Activated gamma-delta T cell treated with anti-CD3 and anti-CD28 coated beads, Interleukin-2, amount 50 U/mL, for 16 hours (primary cell): ENCODE measurements at regions not wholly inside any gene's neighbourhood (a gene's known extent, or its start where the extent isn't known, plus 50 kb on each side); places are given as distances from the start of the nearest gene placed in this dataset.
"Not testable (repeated sequence)": the region's sequence is repeated elsewhere in the genome, so short reads cannot be mapped to it uniquely, and the experiment has no call there.

Source experiments
- DNase-seq: peaks from one replicate; pipeline ENCODE4 v3.0.0-alpha.2; 2020; ENCODE audit warnings: low read depth

DNA sequence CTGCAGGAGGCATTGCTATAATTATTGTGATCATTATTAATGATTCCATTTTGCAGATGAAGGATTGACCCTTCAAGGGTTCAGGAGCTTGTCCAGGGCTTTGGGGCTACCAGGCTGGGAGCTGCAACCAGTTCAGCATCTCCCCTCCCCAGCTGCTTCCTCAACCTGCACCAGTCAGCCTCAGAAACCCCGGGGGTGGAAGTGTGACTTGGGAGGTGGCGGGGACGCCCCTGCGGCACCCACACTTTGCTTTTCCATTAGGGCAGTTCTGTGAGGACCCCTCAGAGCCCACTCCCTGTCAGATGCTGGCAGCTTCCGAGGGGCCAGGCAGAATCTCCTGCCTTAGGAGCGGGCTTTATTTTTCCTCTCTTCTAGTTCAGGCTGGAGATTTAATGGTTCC is 85.6 kb downstream of the OLFM1 start:
- no peak for DNase-seq

DNA sequence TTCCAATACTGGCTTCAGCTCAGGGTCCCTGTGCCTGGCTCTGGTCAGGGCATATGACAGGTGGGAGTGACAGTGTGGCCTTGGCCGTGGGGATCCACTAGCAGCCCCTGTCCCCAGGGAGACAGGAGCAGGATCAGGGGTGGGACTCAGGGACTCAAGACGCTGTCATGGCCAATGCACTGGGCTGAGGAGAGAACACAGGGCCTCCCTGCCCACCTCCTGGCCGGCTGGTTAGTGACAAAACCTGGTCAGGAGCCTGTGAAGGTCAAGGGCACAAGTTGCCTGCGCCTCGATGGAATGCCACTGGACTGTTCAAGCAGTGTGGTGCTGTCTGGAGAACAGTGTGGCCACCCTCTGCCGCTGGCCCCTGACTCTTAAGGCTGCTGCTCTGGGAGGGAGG is 86.8 kb downstream of the OLFM1 start:
- no peak for DNase-seq

DNA sequence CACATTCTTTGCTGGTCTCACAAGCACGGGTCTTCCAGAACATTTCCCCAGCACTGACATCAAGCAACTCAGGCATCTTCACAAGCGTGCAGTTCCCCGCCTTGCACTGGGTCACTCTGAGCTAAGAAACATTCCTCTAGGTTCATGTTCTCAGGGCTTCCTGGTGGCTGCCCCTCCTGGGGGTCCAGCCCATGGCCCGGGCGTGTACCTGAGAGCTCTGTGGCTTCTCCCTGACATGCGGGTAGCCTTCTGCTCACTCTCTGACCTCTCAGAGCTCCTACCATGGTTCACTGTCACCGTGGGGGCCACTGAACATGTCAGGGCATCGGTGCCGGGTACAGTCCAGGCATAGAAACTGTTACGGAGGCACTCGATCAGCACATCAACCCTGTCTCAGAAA is 87.5 kb downstream of the OLFM1 start:
- no peak for DNase-seq

DNA sequence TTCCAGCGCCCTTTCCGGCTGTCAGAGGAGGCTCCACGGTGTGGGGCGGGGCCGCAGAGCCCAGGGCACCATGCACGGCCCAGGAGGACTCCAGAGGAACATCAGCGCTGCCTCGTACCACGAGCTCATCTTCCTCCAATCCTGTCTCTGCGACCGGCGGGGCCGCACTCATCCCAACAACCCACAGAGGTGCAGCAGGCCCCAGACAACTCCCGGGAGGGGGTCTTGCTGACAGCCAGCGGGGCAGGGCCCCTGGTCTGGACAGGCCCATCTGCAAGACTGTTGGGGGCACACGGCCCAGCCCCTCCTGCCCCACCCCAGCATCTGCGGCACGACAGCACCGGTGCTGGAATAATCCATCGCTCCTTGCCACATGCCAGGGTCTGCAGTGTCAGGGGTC is 88.8 kb downstream of the OLFM1 start:
- no peak for DNase-seq

DNA sequence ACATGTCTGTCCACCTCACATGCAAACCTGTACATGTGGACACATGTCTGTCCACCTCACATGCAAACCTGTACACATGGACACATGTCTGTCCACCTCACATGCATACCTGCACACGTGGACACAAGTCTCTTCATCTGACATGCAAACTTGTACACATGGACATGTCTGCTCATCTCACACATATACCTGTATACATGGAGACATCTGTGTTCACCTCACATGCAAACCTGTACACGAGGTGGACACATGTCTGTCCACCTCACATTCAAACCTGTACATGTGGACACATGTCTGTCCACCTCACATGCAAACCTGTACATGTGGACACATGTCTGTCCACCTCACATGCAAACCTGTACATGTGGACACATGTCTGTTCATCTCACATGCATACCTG is 90.1 kb downstream of the OLFM1 start:
- not testable (repeated sequence) for DNase-seq

DNA sequence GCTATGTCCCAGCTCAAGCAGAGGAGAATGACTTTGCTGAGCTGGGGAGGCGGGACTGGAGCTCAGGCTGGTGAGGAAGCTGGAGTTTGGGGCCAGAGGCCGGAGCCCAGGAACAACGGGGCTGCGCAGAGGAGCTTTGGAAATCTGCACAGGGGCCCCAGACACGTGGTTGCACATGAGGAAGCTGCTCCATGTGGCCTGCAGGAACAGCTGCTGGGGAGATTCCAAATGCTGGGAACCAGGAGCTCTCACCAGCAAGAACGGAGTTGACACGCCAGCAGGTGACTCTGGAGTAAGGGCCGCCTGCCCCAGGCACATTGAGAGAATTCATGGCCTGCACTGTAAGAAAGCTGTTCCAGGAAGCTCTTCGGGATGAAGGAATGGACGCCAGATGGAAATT is 91.0 kb downstream of the OLFM1 start:
- DNase-seq: no peak

DNA sequence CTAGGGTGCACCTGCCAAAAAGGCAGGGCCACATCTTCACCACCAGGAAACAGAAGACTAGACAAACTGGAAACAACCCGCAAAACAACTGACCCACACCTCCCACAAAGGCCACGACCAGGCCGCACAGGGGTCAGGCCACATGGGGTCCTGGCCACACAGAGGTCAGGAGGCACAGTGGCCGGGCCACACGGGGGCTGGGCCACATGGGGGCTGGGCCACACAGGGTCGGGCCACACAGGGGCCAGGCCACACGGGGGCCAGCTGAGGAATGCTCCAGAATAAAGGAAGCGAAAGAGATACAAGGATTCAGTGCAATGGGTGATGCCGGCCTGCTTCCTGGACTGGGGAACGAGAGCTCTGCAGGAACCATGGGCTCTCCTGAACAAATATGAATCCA is 91.6 kb downstream of the OLFM1 start:
- DNase-seq: no peak

DNA sequence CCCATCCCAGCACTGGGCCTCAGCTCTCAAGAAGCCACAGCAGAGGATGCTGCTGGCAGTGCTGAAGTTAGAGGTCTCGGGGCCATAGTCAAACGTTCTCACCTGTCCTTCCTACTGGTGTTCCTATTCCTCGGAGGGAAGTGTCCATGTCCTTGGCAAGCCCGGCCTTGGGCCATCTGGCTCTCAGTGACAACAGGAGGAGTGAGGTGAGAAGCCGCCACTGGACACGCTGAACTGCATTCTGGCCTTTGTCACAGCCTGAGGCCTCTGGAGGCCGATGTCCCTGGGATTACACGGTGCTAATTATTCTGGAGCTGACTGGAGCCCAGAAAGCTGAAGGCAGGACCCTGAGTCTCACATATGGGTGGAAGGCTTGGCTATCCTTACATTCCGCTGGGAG is 92.5 kb downstream of the OLFM1 start:
- no peak for DNase-seq

DNA sequence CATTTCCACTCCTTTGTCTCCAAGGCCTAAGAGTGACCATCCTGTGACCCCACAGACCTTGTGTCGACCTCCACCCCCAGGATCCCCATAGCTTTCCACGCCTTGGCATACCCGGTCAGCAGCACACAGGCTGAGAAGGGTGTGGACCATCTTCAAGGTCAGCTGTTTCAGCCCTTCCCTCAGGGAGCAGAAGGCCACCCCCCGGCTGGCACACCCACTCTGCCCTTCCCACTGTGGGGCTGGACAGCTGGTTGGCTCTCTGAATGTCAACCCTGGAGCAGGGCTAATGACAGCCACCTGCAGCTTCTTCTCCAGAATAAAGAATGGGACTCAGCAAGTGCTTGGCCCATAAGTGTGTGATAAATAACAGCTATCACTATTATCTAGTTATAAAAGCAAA is 93.1 kb downstream of the OLFM1 start:
- DNase-seq: no peak

DNA sequence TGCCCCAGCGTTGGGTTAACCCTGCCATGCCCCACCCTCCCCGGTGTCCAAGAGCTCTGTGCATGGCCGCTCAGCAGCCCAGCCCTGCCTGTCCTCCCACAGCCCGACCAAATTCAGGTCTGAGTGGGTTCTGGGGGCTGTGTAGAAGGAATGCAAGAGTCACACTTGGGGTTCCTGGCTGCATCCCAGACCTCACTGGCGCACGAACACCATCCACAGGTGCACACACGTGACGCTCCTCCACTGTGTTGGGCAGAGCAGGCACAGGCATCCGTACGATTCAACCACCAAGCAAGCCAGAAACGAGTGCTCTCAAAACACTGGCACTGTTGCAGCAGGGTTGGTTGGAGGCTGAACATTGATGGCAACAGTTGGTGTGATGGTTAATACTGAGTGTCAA is 93.9 kb downstream of the OLFM1 start:
- DNase-seq: no peak

DNA sequence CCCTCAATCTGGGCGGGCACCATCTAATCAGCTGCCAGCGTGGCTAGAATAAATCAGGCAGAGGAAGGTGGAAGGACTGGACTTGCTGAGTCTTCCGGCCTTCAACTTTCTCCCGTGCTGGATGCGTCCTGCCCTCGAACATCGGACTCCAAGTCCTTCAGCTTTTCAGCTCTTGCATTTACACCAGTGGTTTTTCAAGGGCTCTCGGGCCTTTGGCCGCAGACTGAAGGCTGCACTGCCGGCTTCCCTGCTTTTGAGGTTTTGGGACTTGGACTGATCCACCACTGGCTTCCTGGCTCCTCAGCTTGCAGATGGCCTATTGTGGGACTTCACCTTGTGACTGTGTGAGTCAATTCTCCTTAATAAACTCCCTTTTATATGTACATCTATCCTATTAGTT is 94.4 kb downstream of the OLFM1 start:
- DNase-seq: not testable (repeated sequence)

DNA sequence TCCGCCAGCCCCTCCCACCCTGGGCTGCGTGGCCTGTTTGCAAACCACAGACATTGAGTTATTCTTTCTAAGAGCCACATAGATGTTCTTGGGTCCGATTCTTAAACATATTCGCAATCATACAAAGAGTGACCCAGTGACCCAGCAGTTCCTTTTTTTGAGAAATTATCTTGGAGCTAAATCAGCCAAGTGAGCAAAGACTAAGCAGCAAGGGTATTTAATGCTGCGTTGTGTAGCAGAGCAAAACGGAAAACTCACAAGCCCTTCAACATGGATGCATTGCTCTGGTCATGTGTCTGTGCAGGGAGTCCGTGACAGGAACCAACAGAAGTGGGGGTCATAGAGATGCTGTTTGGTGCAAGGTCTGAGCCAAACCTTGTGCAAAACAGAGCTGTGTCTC is 95.6 kb downstream of the OLFM1 start:
- no peak for DNase-seq

DNA sequence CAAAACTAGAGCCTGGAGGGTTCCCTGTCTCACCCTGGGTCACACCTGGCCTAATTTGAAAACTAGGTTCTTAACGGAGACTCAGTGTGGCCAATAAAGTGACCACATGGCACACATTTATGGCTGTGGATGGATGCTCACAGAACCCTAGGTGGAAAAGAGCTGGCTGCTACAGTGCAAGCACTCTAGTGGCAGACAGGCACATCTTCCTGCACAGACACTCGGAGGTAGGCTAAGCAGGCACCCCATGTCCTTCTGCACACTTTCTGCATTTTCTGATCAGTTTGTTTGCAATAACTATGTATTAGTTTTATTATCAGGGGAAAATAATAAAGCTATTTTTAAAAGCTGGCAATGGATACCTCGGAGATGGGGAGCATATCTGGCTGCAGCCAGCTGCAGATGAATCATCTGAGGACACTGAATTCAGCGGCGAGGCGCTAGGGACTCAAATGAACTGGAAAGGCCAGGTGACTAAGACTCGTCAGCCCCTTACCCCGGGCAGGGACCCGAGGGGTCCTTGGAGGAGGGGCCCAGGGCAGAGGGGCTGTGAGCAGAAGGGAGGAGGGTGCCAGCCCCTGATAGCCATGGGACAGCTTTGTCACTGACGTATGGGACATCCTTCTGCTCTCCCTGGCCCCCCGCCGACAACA is 96.2 kb downstream of the OLFM1 start:
- DNase-seq: no peak

DNA sequence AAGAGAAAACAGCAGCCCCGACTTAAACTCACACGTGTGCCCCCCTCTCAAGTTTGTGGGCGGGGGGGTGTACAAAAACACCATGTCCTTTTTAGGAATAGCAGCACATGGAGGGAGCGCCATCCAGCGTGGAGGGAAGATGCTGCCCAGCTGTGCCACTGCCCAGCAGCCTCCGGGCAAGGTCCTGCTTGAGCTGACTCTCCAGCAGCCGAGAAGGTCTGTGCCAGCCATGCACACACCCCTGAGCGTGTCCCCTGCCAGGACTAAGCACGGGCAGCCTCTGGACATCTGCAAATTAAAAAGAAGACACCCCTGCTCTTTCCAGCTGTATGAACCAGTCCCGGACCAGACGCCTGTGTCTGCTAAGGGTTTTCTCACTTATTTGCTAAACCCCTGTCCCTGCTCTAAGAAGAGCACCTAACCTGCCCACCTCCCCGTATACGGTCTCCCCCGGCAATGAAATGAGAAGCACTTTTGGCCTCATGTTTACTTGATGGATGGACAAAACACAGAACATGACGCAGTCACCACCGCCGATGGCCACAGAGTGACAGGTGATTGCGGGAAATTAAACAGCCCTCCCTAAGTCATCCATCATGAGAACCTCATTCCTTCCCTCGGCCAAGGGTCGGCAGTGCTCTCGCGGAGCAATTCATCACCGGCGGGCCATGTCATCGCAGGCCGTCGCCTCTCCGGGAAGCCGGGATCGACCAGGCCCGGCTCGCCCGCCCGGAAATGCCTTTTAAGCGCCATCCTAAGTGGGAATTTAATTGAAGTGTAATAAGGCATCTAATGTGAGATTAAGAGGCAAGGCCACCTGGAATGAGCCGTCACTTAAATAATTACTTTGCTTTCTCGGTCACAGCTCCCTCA is 96.9 kb downstream of the OLFM1 start:
- DNase-seq: no peak

DNA sequence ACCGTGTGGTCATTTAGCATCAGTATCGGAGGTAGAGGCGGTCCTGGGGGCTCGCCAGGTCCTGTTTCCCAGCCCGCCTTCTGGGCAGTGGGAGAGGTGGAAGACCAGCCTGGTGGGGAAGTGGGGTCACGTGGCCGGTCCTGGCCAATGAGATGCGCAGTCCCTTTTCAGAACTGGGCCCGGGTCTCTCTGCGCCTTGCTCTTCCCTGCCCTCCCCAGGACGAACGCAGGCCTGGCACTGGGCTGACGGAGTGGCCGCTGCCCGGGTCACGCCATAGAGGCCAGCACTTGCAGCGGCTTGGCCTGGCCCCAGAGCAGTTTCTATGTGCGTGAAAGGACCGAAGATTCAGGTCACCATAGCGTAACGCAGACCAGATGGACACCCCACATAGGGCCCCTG is 97.6 kb downstream of the OLFM1 start:
- no peak for DNase-seq

DNA sequence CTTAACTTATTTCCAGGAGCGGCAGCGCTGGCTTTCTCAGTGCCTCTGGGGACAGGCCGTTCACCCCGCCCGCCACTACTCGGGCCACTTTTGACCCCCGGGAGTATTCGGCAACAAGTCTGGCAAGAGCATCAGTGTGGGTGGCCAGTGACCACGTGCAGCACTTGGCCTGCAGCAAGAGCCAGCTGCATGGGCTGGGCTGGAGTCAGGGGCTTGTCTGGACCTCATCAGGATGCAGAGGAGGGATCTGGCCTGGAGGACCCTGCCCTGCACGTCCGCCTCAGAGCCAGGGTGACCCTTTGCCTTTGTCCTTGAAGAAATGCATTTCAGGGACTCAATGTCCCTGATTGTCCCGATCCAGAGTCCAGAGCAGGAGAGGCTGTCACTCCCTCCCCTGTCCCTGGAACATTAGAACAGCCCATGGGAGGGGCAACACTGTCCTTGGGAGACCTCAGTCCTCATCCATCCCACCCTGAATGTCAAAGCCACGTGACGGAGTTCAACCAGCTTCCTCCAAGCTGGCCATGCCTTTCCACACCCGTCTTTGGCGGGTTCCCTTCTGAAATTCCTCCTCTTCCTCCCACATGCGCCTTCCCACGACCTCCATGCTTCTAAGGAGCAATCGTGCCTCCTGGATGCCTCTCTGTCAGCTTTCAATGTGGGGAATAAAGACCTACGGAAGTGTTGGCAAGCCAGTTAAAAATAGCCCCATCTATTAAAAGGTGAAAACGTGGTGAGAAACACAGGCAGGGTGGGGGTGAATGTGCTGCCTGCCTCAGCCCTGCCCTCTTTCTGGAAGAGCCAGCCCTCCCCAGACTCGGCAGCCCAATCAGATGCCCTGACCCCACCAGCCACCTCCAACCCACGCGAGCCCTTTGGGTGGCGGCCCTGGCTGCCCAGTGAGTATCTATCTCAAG is 99.0 kb downstream of the OLFM1 start:
- DNase-seq: no peak

DNA sequence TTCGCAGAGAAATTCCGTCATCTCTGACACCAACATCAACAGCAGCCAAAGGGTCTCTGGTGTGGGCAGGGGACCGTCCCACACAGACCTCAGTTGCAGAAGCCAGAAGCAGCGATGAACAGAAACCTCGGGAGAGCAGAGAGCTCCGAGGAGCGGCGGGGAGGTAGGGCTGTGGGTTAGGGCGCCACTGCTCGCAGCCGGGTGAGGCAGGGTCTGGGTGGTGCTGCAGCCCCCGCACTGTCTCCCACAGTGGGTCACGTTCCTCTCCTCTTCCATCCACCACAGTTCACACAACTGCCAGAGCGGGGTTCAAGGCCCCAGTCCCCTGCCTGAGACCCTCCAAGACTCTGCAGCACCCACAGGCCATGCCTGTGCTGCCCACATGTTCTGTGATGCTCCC is 99.9 kb downstream of the OLFM1 start:
- no peak for DNase-seq

DNA sequence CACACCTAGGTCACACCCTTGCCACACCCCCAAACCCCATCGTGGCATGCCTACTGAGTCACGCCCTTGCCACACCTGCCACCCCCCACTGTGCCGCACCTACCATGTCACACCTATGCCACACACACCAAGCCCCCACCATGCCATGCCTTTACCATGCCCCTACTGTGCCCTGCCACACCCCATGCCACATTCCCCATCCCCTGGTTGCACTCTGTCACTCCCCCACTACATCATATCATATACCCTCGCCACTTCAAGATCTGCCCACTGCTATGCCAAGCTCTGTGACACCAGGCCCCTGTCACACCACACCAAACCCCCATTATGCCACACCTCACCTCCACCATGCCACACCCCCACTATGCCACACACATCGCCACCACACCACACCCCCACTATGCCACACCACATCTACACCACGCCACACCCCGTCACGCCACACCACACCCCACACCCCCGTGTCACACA is 101.2 kb downstream of the OLFM1 start:
- no peak for DNase-seq

DNA sequence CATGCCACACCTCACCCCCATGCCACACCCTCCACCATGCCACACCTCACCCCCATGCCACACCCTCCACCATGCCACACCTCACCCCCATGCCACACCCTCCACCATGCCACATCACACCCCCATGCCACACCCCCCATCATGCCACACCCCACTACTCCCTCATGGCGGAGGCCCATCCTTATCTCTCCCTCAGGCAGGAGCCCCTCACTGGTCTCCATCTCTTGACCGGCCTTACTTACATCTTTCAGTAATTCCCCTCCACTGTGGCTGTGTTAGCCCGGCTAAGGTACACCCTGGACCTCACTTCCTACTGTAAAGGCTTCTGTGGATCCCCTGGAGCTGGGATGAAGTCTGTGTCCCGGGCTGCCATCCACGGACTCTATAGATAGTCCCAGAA is 102.0 kb downstream of the OLFM1 start:
- no peak for DNase-seq

DNA sequence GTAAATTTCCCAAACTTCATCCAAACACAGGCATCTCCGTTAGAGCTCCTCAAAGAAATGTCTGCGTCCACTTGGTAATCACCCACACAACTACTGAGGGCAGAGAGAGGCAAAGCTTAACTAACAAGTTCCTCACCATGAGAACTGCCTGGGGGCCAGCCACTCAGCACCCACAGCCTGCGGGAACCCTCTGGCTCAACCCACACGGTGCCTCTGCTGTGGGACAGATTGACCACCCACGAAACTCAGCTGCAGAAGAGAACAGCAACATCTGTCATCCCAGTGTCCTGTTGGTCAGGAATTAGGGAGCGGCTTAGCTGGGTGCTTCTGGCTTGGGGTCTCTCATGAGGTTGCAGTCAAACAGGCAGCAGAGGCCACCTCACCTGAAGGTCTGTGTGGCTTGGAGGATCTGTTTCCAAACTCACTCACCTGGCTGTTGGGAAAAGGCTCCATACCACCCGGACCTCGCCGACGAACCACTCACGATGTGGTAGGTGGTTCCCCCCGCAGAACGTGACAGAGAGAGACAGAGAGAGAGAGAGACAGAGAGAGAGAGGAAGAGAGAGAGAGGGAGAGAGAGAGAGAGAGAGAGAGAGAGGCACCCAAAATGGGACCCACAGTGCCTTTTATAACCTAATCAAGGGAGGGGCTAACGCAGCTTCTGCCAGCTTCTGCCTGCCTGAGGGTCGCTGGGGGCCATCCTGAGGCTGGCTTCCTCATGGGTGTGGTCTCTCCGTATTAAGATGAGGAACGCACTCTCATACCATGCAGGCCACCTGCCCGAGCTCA is 103.5 kb downstream of the OLFM1 start:
- no peak for DNase-seq

DNA sequence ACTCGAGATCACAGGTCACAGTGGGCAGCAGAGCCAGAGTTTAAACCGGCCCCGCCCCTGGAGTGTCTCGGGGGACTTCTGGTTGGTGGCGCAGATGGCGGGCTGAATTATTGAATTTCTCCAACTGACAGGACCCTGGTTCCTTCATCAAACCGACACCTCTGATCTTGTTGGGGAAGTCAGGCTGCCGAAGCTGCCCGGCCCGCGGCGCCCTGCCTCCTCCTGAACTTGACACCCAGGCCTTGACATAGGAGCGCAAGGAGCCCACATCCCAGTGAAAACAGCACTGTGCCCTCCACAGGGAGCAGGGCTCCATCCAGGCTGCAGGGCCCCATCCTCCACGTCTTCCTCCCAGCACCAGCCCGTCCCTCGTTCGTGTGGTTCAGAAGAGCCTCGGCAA is 105.2 kb downstream of the OLFM1 start:
- no peak for DNase-seq

DNA sequence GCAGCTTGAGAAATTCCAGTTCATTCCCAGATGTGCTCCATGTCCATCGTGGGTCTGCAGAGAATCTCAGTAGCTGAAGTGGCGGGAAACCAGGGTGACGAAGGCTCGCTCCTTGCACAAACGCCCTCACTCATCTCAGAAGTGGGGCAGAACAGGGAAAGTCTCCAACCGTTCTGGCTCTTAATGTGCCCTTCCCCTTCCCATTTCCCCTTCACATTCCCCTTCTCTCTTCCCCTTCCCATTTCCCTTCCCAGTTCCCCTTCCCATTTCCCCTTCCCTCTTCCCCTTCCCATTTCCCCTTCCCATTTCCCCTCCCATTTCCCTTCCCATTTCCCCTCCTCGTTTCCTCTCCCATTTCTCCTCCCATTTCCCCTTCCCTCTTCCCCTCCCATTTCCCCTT is 108.5 kb downstream of the OLFM1 start:
- DNase-seq: not testable (repeated sequence)
